WTC11 (cell line): ENCODE measurements at regions not wholly inside any gene's neighbourhood (a gene's known extent, or its start where the extent isn't known, plus 50 kb on each side); places are given as distances from the start of the nearest gene placed in this dataset.

Experiments
- ETV6 ChIP-seq: sonication (generic); formaldehyde crosslinking; IDR thresholded peaks from 2 replicates; pipeline ENCODE4 v1.8.1; 2022; ENCODE audit warnings: mild to moderate bottlenecking, missing genetic modification reagents
- GABPB1 ChIP-seq: sonication (generic); formaldehyde crosslinking; IDR thresholded peaks from 2 replicates; pipeline ENCODE4 v1.8.1; 2023; ENCODE audit warnings: mild to moderate bottlenecking, missing genetic modification reagents
- NFYB ChIP-seq: sonication (generic); formaldehyde crosslinking; conservative IDR thresholded peaks from 2 replicates; pipeline ENCODE4 v1.8.0; 2022; ENCODE audit warnings: low read depth, missing genetic modification reagents
- ZNF423 ChIP-seq: fragments of 250-450 bp; sonication (Bioruptor Pico); IDR thresholded peaks from 2 replicates; pipeline ENCODE4 v2.1.2; 2022; ENCODE audit warnings: mild to moderate bottlenecking, moderate library complexity
- TF ChIP-seq, protein P1 (sequence below): sonication (generic); formaldehyde crosslinking; IDR thresholded peaks from 2 replicates; pipeline ENCODE4 v1.8.1; 2023; ENCODE audit warnings: mild to moderate bottlenecking, missing genetic modification reagents, borderline replicate concordance
- TF ChIP-seq, protein P2 (sequence below): sonication (generic); formaldehyde crosslinking; IDR thresholded peaks from 2 replicates; pipeline ENCODE4 v1.8.0; 2022; ENCODE audit warnings: mild to moderate bottlenecking, missing genetic modification reagents
- TF ChIP-seq, protein P3 (sequence below): fragments of 200-600 bp; IDR thresholded peaks from 2 replicates; pipeline ENCODE4 v1.8.0; 2022; ENCODE audit warnings: antibody characterized with exemption
- TF ChIP-seq, protein P4 (sequence below): sonication (generic); formaldehyde crosslinking; IDR thresholded peaks from 2 replicates; pipeline ENCODE4 v1.8.0; 2022; ENCODE audit warnings: mild to moderate bottlenecking, missing genetic modification reagents
- TF ChIP-seq, protein P5 (sequence below): sonication (generic); formaldehyde crosslinking; conservative IDR thresholded peaks from 2 replicates; pipeline ENCODE4 v1.8.1; 2023; ENCODE audit warnings: mild to moderate bottlenecking, low read depth, missing genetic modification reagents, moderate library complexity
- TF ChIP-seq, protein P6 (sequence below): sonication (generic); formaldehyde crosslinking; IDR thresholded peaks from 2 replicates; pipeline ENCODE4 v1.8.1; 2022; ENCODE audit warnings: low read depth, missing genetic modification reagents, borderline replicate concordance

DNA sequence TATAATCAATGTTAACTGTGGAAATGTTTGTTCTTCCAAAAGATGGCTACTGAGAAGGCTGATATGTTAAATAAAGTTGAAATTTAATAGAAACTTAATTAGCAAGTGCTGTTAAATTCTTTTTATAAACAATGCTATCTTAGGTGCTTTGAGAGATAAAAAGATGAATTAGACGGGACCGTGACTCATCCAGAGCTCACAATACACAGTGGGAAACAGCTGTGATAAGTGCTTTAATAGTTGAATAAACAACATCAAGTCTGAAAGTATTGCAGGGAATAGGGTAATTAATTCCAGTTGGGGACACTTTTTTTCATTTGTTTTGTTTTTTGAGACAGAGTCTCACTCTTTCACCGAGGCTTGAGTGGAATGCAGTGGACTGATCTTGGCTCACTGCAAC is 85.5 kb upstream of the DTNA start:
- TF ChIP-seq, protein P1, sequence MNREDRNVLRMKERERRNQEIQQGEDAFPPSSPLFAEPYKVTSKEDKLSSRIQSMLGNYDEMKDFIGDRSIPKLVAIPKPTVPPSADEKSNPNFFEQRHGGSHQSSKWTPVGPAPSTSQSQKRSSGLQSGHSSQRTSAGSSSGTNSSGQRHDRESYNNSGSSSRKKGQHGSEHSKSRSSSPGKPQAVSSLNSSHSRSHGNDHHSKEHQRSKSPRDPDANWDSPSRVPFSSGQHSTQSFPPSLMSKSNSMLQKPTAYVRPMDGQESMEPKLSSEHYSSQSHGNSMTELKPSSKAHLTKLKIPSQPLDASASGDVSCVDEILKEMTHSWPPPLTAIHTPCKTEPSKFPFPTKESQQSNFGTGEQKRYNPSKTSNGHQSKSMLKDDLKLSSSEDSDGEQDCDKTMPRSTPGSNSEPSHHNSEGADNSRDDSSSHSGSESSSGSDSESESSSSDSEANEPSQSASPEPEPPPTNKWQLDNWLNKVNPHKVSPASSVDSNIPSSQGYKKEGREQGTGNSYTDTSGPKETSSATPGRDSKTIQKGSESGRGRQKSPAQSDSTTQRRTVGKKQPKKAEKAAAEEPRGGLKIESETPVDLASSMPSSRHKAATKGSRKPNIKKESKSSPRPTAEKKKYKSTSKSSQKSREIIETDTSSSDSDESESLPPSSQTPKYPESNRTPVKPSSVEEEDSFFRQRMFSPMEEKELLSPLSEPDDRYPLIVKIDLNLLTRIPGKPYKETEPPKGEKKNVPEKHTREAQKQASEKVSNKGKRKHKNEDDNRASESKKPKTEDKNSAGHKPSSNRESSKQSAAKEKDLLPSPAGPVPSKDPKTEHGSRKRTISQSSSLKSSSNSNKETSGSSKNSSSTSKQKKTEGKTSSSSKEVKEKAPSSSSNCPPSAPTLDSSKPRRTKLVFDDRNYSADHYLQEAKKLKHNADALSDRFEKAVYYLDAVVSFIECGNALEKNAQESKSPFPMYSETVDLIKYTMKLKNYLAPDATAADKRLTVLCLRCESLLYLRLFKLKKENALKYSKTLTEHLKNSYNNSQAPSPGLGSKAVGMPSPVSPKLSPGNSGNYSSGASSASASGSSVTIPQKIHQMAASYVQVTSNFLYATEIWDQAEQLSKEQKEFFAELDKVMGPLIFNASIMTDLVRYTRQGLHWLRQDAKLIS (CRISPR knock-in tag), result no peak
- TF ChIP-seq, protein P2, sequence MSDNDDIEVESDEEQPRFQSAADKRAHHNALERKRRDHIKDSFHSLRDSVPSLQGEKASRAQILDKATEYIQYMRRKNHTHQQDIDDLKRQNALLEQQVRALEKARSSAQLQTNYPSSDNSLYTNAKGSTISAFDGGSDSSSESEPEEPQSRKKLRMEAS, result no peak
- no peak for TF ChIP-seq ZNF423
- TF ChIP-seq, protein P3, sequence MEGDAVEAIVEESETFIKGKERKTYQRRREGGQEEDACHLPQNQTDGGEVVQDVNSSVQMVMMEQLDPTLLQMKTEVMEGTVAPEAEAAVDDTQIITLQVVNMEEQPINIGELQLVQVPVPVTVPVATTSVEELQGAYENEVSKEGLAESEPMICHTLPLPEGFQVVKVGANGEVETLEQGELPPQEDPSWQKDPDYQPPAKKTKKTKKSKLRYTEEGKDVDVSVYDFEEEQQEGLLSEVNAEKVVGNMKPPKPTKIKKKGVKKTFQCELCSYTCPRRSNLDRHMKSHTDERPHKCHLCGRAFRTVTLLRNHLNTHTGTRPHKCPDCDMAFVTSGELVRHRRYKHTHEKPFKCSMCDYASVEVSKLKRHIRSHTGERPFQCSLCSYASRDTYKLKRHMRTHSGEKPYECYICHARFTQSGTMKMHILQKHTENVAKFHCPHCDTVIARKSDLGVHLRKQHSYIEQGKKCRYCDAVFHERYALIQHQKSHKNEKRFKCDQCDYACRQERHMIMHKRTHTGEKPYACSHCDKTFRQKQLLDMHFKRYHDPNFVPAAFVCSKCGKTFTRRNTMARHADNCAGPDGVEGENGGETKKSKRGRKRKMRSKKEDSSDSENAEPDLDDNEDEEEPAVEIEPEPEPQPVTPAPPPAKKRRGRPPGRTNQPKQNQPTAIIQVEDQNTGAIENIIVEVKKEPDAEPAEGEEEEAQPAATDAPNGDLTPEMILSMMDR, result no peak
- TF ChIP-seq, protein P4, sequence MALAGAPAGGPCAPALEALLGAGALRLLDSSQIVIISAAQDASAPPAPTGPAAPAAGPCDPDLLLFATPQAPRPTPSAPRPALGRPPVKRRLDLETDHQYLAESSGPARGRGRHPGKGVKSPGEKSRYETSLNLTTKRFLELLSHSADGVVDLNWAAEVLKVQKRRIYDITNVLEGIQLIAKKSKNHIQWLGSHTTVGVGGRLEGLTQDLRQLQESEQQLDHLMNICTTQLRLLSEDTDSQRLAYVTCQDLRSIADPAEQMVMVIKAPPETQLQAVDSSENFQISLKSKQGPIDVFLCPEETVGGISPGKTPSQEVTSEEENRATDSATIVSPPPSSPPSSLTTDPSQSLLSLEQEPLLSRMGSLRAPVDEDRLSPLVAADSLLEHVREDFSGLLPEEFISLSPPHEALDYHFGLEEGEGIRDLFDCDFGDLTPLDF (CRISPR knock-in tag), result no peak
- no peak for TF ChIP-seq NFYB (CRISPR knock-in tag)
- TF ChIP-seq, protein P5, sequence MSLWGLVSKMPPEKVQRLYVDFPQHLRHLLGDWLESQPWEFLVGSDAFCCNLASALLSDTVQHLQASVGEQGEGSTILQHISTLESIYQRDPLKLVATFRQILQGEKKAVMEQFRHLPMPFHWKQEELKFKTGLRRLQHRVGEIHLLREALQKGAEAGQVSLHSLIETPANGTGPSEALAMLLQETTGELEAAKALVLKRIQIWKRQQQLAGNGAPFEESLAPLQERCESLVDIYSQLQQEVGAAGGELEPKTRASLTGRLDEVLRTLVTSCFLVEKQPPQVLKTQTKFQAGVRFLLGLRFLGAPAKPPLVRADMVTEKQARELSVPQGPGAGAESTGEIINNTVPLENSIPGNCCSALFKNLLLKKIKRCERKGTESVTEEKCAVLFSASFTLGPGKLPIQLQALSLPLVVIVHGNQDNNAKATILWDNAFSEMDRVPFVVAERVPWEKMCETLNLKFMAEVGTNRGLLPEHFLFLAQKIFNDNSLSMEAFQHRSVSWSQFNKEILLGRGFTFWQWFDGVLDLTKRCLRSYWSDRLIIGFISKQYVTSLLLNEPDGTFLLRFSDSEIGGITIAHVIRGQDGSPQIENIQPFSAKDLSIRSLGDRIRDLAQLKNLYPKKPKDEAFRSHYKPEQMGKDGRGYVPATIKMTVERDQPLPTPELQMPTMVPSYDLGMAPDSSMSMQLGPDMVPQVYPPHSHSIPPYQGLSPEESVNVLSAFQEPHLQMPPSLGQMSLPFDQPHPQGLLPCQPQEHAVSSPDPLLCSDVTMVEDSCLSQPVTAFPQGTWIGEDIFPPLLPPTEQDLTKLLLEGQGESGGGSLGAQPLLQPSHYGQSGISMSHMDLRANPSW (CRISPR knock-in tag), result no peak
- TF ChIP-seq, protein P6, sequence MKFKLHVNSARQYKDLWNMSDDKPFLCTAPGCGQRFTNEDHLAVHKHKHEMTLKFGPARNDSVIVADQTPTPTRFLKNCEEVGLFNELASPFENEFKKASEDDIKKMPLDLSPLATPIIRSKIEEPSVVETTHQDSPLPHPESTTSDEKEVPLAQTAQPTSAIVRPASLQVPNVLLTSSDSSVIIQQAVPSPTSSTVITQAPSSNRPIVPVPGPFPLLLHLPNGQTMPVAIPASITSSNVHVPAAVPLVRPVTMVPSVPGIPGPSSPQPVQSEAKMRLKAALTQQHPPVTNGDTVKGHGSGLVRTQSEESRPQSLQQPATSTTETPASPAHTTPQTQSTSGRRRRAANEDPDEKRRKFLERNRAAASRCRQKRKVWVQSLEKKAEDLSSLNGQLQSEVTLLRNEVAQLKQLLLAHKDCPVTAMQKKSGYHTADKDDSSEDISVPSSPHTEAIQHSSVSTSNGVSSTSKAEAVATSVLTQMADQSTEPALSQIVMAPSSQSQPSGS (CRISPR knock-in tag), result no peak
- no peak for TF ChIP-seq GABPB1
- no peak for TF ChIP-seq ETV6 (CRISPR knock-in tag)
